ENCODE measurements at regions not wholly inside any gene's neighbourhood (a gene's known extent, or its start where the extent isn't known, plus 50 kb on each side); places are given as distances from the start of the nearest gene placed in this dataset.

DNA sequence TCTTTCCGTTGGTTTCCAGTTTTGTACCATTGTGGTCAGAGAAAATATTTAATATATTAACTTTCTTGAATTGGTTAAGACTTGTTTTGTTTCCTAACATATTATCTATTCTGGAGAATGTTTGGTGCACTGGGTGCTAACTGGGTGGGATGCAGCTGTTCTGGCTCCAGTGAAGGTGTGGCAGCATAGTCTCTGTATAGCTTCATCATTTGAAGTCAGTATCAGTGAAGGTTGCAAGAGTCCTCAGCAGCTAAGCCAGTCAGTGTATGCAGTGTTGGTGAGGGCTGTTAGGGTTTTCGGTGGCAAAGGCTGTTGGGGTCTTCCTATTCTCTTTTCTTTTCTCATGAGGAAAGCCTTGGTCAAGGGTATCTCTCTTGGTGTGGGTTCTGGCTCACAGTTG, 698.7 kb upstream of the ADGRL4 start:
- no peak for TF ChIP-seq POLR2AphosphoS5 (IDR thresholded peaks at IDR 0.05)
- TF ChIP-seq, protein P1, sequence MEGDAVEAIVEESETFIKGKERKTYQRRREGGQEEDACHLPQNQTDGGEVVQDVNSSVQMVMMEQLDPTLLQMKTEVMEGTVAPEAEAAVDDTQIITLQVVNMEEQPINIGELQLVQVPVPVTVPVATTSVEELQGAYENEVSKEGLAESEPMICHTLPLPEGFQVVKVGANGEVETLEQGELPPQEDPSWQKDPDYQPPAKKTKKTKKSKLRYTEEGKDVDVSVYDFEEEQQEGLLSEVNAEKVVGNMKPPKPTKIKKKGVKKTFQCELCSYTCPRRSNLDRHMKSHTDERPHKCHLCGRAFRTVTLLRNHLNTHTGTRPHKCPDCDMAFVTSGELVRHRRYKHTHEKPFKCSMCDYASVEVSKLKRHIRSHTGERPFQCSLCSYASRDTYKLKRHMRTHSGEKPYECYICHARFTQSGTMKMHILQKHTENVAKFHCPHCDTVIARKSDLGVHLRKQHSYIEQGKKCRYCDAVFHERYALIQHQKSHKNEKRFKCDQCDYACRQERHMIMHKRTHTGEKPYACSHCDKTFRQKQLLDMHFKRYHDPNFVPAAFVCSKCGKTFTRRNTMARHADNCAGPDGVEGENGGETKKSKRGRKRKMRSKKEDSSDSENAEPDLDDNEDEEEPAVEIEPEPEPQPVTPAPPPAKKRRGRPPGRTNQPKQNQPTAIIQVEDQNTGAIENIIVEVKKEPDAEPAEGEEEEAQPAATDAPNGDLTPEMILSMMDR (IDR thresholded peaks at IDR 0.05 in 8 of 11, conservative IDR thresholded peaks at IDR 0.05 in 3 of 11), result no peak
- TF ChIP-seq POLR2A (IDR thresholded peaks at IDR 0.05), result no peak
